IMR-90 (cell line): ENCODE measurements at regions not wholly inside any gene's neighbourhood (a gene's known extent, or its start where the extent isn't known, plus 50 kb on each side); places are given as distances from the start of the nearest gene placed in this dataset.

ENCODE experiments used
- ATAC-seq: fragments of 200-7000 bp; cut with Tn5 transposase; 2 replicates; pipeline ENCODE4 v1.9.1; 2020; ENCODE audit warnings: low read depth, mild to moderate bottlenecking, moderate library complexity
- BruUV-seq: library from RNA; stranded (reverse); fragments of 400-500 nt; replicated peaks from 2 replicates; lab custom pipeline; 2021; lab: Mats Ljungman, UMichigan
- CTCF ChIA-PET: fragments of 300-600 bp; formaldehyde crosslinking; extraction: SDS; loops from one replicate; lab custom pipeline; 2021; ENCODE audit warnings: antibody characterized with exemption; lab: Yijun Ruan, JAX
- POLR2A ChIA-PET: fragments of 300-600 bp; sonication (Branson Sonifier 250); formaldehyde crosslinking; loops from one replicate; lab custom pipeline; 2022; ENCODE audit warnings: antibody characterized with exemption; ENCODE audit not compliant: unreplicated experiment; lab: Charles Lee
- DNase-seq: peaks from one replicate; pipeline ENCODE4 v3.0.0; 2013
- H2AFZ ChIP-seq: replicated peaks from 2 replicates; pipeline ENCODE3; 2013; ENCODE audit warnings: low read length, mild to moderate bottlenecking; ENCODE audit not compliant: poor library complexity
- H2AK5ac ChIP-seq: 2 replicates; pipeline ENCODE4 v1.6.1; 2013; ENCODE audit warnings: low read depth, low read length, inconsistent platforms
- H2AK9ac ChIP-seq: replicated peaks from 2 replicates; pipeline ENCODE3; 2013; ENCODE audit warnings: mild to moderate bottlenecking, low read depth, low read length, moderate library complexity; ENCODE audit not compliant: poor library complexity
- H2BK120ac ChIP-seq: 2 replicates; pipeline ENCODE4 v1.6.1; 2013; ENCODE audit warnings: low read depth, low read length, inconsistent platforms
- H2BK15ac ChIP-seq: 3 replicates; pipeline ENCODE4 v1.6.1; 2013; ENCODE audit warnings: low read depth, low read length, inconsistent platforms
- H2BK20ac ChIP-seq: 2 replicates; pipeline ENCODE4 v1.6.1; 2013; ENCODE audit warnings: low read depth, mild to moderate bottlenecking, inconsistent platforms, low read length, moderate library complexity
- H2BK5ac ChIP-seq: 2 replicates; pipeline ENCODE4 v1.6.1; 2013; ENCODE audit warnings: mild to moderate bottlenecking, low read depth, low read length, inconsistent platforms; ENCODE audit not compliant: poor library complexity, severe bottlenecking
- H3K14ac ChIP-seq: replicated peaks from 2 replicates; pipeline ENCODE4 v1.6.1; 2013; ENCODE audit warnings: low read depth, low read length, inconsistent platforms
- H3K18ac ChIP-seq: 2 replicates; pipeline ENCODE4 v1.6.1; 2013; ENCODE audit warnings: low read depth, low read length, control low read depth
- H3K23ac ChIP-seq: 2 replicates; pipeline ENCODE4 v1.6.1; 2013; ENCODE audit warnings: low read depth, low read length, inconsistent platforms
- H3K27ac ChIP-seq: 2 replicates; pipeline ENCODE4 v1.5.1; 2013; ENCODE audit warnings: mild to moderate bottlenecking, control low read depth, low read length; ENCODE audit not compliant: insufficient read depth
- H3K27me3 ChIP-seq: 2 replicates; pipeline ENCODE4 v1.6.1; 2013; ENCODE audit warnings: low read length; ENCODE audit not compliant: control insufficient read depth, insufficient read depth
- H3K36me3 ChIP-seq: 2 replicates; pipeline ENCODE4 v1.6.1; 2013; ENCODE audit warnings: low read length, mixed read lengths; ENCODE audit not compliant: control insufficient read depth, insufficient read depth
- H3K4ac ChIP-seq: 2 replicates; pipeline ENCODE4 v1.6.1; 2013; ENCODE audit warnings: low read depth, low read length, inconsistent platforms
- H3K4me1 ChIP-seq: 2 replicates; pipeline ENCODE4 v1.6.1; 2013; ENCODE audit warnings: low read length, mixed read lengths; ENCODE audit not compliant: control insufficient read depth, insufficient read depth
- H3K4me2 ChIP-seq: 2 replicates; pipeline ENCODE4 v1.6.1; 2013; ENCODE audit warnings: low read depth, mild to moderate bottlenecking, control low read depth, low read length, moderate library complexity
- H3K4me3 ChIP-seq: 2 replicates; pipeline ENCODE4 v1.5.1; 2013; ENCODE audit warnings: low read depth, mild to moderate bottlenecking, control low read depth, low read length, moderate library complexity; ENCODE audit not compliant: insufficient read depth
- H3K56ac ChIP-seq: 2 replicates; pipeline ENCODE4 v1.6.1; 2013; ENCODE audit warnings: low read length, inconsistent platforms; ENCODE audit not compliant: insufficient read depth; ENCODE audit errors: extremely low read depth
- H3K79me1 ChIP-seq, 2 experiments: 2 replicates each; pipeline ENCODE4 v1.6.1; 2013; ENCODE audit warnings: low read length in 2 of 2, inconsistent platforms in 1 of 2, low read depth in 1 of 2
- H3K9ac ChIP-seq: 2 replicates; pipeline ENCODE4 v1.6.1; 2013; ENCODE audit warnings: low read depth, low read length, control low read depth
- H3K9me1 ChIP-seq: 2 replicates; pipeline ENCODE4 v1.6.1; 2013; ENCODE audit warnings: low read length, inconsistent platforms; ENCODE audit not compliant: insufficient read depth
- H3K9me3 ChIP-seq: 2 replicates; pipeline ENCODE4 v1.6.1; 2013; ENCODE audit warnings: low read length; ENCODE audit not compliant: control insufficient read depth, insufficient read depth
- H4K20me1 ChIP-seq: 2 replicates; pipeline ENCODE4 v1.6.1; 2013; ENCODE audit warnings: low read length, inconsistent platforms; ENCODE audit not compliant: insufficient read depth
- H4K5ac ChIP-seq: 2 replicates; pipeline ENCODE4 v1.6.1; 2013; ENCODE audit warnings: mild to moderate bottlenecking, low read depth, low read length, control low read depth
- H4K8ac ChIP-seq, 2 experiments: 2 replicates each; pipeline ENCODE4 v1.6.1; 2013; ENCODE audit warnings: low read depth in 2 of 2, low read length in 2 of 2, control low read depth in 1 of 2, inconsistent platforms in 1 of 2
- H4K91ac ChIP-seq: 2 replicates; pipeline ENCODE4 v1.6.1; 2013; ENCODE audit warnings: low read depth, low read length, inconsistent platforms; ENCODE audit not compliant: insufficient read depth
- BHLHE40 ChIP-seq: fragments of 150-350 bp; IDR thresholded peaks from 2 replicates; pipeline ENCODE4 v1.6.1; 2016; ENCODE audit warnings: mild to moderate bottlenecking, low read depth, low read length
- CEBPB ChIP-seq: IDR thresholded peaks from 2 replicates; pipeline ENCODE4 v1.6.1; 2012; ENCODE audit warnings: low read depth, low read length, improper control_type of control experiment
- CHD1 ChIP-seq: IDR thresholded peaks from 2 replicates; pipeline ENCODE4 v1.6.1; 2012; ENCODE audit warnings: low read depth, low read length, improper control_type of control experiment
- CTCF ChIP-seq: conservative IDR thresholded peaks from 2 replicates; pipeline ENCODE4 v1.5.1; 2012; ENCODE audit warnings: mild to moderate bottlenecking, low read depth, low read length, improper control_type of control experiment
- ELK1 ChIP-seq: fragments of 150-350 bp; IDR thresholded peaks from 2 replicates; pipeline ENCODE4 v1.6.1; 2016; ENCODE audit warnings: low read depth, mild to moderate bottlenecking, low read length, moderate library complexity, borderline replicate concordance
- FOS ChIP-seq: fragments of 150-350 bp; IDR thresholded peaks from 2 replicates; pipeline ENCODE4 v1.6.1; 2016; ENCODE audit warnings: low read depth, low read length
- MAFK ChIP-seq: IDR thresholded peaks from 2 replicates; pipeline ENCODE4 v1.6.1; 2012; ENCODE audit warnings: low read depth, low read length, improper control_type of control experiment
- MAZ ChIP-seq: IDR thresholded peaks from 2 replicates; pipeline ENCODE4 v1.6.1; 2012; ENCODE audit warnings: low read depth, mild to moderate bottlenecking, low read length, improper control_type of control experiment, moderate library complexity, borderline replicate concordance
- MXI1 ChIP-seq: IDR thresholded peaks from 2 replicates; pipeline ENCODE4 v1.6.1; 2012; ENCODE audit warnings: low read depth, mild to moderate bottlenecking, low read length, moderate library complexity, borderline replicate concordance
- NFE2L2 ChIP-seq: fragments of 150-350 bp; IDR thresholded peaks from 2 replicates; pipeline ENCODE4 v1.6.1; 2016; ENCODE audit warnings: low read depth, mild to moderate bottlenecking, low read length
- POLR2A ChIP-seq: IDR thresholded peaks from 2 replicates; pipeline ENCODE4 v1.6.1; 2012; ENCODE audit warnings: mild to moderate bottlenecking, low read depth, low read length
- RAD21 ChIP-seq: IDR thresholded peaks from 2 replicates; pipeline ENCODE4 v1.6.1; 2012; ENCODE audit warnings: low read length, improper control_type of control experiment
- RCOR1 ChIP-seq: IDR thresholded peaks from 2 replicates; pipeline ENCODE4 v1.6.1; 2012; ENCODE audit warnings: mild to moderate bottlenecking, low read length, improper control_type of control experiment; ENCODE audit not compliant: insufficient replicate concordance
- RFX5 ChIP-seq: IDR thresholded peaks from 2 replicates; pipeline ENCODE4 v1.8.0; 2012; ENCODE audit warnings: low read depth, mild to moderate bottlenecking, low read length, moderate library complexity
- SMC3 ChIP-seq: fragments of 150-350 bp; IDR thresholded peaks from 2 replicates; pipeline ENCODE4 v1.6.1; 2016; ENCODE audit warnings: low read depth, mild to moderate bottlenecking, antibody characterized with exemption, low read length, moderate library complexity
- USF2 ChIP-seq: fragments of 150-350 bp; IDR thresholded peaks from 2 replicates; pipeline ENCODE4 v1.6.1; 2017; ENCODE audit warnings: mild to moderate bottlenecking, antibody characterized with exemption, low read length, low read depth
- WGBS, 2 experiments: methylation state at CpG; one replicate each; pipeline versions ENCODE4 v1.1.5 to v1.1.7; 2013; ENCODE audit warnings: missing lambda C conversion rate in 2 of 2; ENCODE audit not compliant: insufficient read length in 1 of 2; ENCODE audit errors: extremely low coverage in 2 of 2; 5-methylcytosine and 5-hydroxymethylcytosine counted together
- dilution Hi-C: fragments of 300-500 bp; cut with HindIII; formaldehyde crosslinking; loops from one replicate; pipeline ENCODE4 v1.14.3; 2018; ENCODE audit warnings: low sequenced_read_pairs; ENCODE audit not compliant: unreplicated experiment
- in situ Hi-C: fragments of 300-500 bp; cut with MboI; formaldehyde crosslinking; loops from 3 replicates; pipeline ENCODE4 v1.14.3; 2019; ENCODE audit warnings: low sequenced_read_pairs, inconsistent platforms, mixed read lengths
- intact Hi-C: fragments of 100-400 bp; cut with micrococcal nuclease; formaldehyde crosslinking; loops from 2 replicates; pipeline ENCODE4 v1.10.0; 2022

- Histone ChIP-seq H3K18ac (no peak overlapping the region), H3K9ac (no peak overlapping the region), H3K4ac (no peak overlapping the region), H4K20me1 (no peaks in the 10 kb centered on the region), H2AK9ac (no peak overlapping the region), H2BK5ac (no peak overlapping the region), H3K4me3 (no peak overlapping the region), H3K4me2 (no peak overlapping the region), H4K8ac (no peak overlapping the region; a peak in 1 of 4 replicates), H2BK120ac (no peak overlapping the region), H3K79me1 (peaks cover 4 to 9% of the 10 kb centered on the region in 2 experiments; a peak in 2 of 4 replicates), H2AK5ac (no peak overlapping the region), H3K9me1 (no peaks in the 10 kb centered on the region), H2BK20ac (no peak overlapping the region), H3K14ac (no peak overlapping the region), H3K36me3 (peaks cover 5% of the 10 kb centered on the region; the same call in 1 of the 2 replicates), H3K56ac (no peak overlapping the region), H4K5ac (no peak overlapping the region), H3K23ac (no peak overlapping the region), H3K4me1 (no peaks in the 10 kb centered on the region), H2BK15ac (no peak overlapping the region), H3K27ac (no peak overlapping the region), H4K91ac (no peak overlapping the region), H3K27me3 (no peaks in the 10 kb centered on the region), H2AFZ (no peak overlapping the region), H3K9me3 (no peaks in the 10 kb centered on the region)
- DNase-seq = no peak
- TF ChIP-seq SMC3 (no peak), ELK1 (no peak), CEBPB (no peak), RAD21 (no peak), NFE2L2 (no peak), RFX5 (no peak), MAZ (no peak), USF2 (no peak), CTCF (no peak), MAFK (no peak), POLR2A (no peak), MXI1 (no peak), CHD1 (no peak), RCOR1 (no peak), BHLHE40 (no peak), FOS (no peak)
- dilution Hi-C loops (no loop called here), in situ Hi-C loops (no loop called here), intact Hi-C loops (no loop called here)
- BruUV-seq = no TSS peak
- CTCF ChIA-PET = interaction anchor here (0.9 kb wide), 1 partner anchor 19 kb away, joined by 3 read pairs; no protein-coding TSS in a partner anchor
- ATAC-seq = no peak
- WGBS, 2 experiments = 40% methylated on average over 1 of the region's 3 CpGs; no CpG with 5 or more reads in 1 of the 2 experiments
- POLR2A ChIA-PET = no interaction called here
These were observed 215.8 kb downstream of the UTRN start for GRCh38 chr6:144500892-144501291.
